HG02973 (cell line): ENCODE measurements at regions not wholly inside any gene's neighbourhood (a gene's known extent, or its start where the extent isn't known, plus 50 kb on each side); places are given as distances from the start of the nearest gene placed in this dataset.

Source experiments
- ATAC-seq: cut with Tn5 transposase; IDR thresholded peaks from one replicate; pipeline ENCODE4 v1.9.1; 2021; ENCODE audit warnings: moderate library complexity; ENCODE audit not compliant: unreplicated experiment

DNA sequence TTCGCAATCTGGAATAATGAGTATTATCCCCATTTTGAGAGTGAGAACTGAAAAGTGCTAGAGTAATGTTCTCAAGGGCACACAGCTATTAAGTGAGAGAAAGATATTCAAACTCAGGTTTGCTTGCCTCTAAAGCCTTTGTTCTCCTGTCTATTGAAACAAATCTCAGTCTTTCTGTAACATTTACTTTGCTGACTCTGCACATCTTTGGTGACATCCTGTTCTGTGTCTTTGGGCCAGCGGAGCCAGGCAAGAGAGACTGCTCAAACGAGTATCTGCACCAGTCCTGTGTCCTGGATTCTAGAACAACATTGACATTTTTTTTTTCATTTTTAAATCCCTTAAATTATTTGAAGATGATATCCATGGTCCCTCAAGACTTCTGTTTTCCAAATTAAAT, 1539.2 kb upstream of the PIK3C3 start:
- no peak for ATAC-seq

DNA sequence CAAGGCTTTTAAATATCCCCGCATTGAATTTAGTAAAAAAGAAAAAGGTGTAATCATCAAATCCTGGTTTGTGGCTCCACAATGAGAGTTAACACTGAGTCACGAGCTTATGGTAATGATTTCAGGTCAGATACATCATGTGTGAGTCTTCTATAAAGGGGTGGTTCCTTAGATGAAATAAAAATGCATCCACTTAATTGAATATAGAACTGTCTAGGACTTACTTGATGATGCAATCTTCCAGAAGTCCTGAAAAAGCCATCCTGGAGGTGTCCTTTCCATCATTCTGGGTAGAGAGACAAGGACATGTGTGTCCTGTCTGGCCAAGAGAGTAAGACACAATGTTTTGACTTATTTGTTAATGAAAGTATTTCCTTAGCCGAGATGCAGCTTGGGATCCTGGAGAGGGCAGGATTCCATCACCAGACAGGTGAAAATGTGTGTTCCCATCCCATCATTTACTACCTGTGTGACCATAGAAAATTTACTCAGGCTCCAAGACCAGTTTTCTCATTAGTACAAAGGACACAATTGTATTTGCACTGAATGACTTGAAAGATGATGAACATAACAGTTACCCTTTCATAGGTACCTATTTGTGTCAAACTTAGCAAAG, 1539.8 kb upstream of the PIK3C3 start:
- no peak for ATAC-seq

GRCh38 chr18:40414155-40414754, 1540.8 kb upstream of the PIK3C3 start:
- no peak for ATAC-seq

DNA sequence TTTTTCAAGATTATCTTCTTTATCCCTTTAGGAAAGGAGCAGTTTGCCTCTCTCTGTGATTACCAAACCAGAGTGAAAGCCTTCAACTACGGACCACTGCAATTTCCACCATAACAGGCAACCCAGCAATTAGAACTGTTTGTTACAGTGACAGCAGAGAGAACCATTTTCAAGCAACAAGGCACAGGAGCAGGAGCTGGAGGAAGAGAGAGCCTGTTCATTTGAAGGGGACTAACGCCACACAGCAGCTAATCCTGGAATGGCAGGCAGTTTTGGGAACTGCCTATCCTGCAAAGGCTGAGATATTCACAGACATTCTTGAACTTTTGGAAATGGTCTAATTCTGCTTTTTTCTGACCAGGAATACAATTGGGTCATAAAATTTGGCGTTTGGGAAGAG, 1541.9 kb upstream of the PIK3C3 start:
- no peak for ATAC-seq

DNA sequence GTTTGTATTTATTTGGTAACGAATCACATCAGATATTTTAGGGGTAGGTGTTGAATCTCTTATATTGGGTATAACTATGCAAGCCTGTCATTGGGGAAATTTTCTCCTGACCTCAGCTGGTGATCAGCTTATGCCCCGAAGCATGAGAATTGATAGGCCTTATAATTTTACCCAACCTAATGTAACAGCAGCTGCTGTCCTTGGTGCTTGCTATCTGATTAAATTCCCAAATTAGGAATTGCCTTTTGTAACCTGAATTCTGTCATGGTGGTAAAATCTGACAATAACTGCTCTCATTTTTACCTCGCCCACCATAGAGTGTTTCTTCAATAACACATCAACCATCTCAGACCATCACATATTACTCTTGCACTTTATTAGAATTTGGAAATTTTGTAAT, 1542.6 kb upstream of the PIK3C3 start:
- ATAC-seq = no peak

DNA sequence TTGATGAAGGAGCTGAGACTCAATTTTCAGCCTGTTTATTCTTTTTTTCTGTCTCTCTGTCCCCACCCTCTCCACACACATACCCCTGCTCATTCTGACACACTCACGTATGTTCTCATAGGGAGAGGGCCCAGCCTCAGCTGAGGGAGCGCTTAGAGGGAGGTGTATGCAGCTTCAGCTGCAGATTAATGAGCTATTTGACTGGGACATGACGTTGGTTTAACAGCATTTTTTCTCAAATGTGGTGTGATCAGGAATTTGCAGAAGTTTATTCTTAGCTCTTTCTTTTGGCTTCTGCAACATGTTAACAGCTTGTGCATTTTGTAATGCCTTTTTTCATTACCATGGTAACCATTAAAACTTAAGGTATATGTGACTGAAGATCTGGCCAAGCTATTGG, 1547.1 kb upstream of the PIK3C3 start:
- no peak for ATAC-seq

DNA sequence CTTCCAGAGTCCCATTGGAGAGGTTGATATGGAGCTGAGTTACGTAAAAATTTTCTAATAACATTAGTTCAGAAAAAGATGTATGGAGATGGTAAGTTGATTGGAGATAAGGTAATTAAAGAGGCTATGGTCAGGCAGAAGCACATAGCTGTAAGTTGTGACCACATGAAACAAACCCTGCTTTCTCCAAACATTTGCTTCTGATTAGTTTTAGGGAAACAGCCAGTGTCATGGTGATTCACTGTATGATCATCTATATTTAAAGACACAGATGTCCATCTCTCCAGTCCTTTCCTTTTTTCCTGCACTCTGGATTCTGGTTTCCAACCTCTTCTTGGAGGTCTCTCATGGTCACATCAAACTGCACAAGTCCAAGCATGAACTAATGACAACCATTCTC, 1550.8 kb upstream of the PIK3C3 start:
- ATAC-seq = no peak

- ATAC-seq = no peak
Observed at GRCh38 chr18:40402052-40402451, 1553.0 kb upstream of the PIK3C3 start.

GRCh38 chr18:40388121-40388520, 1566.9 kb upstream of the PIK3C3 start:
- no peak for ATAC-seq

DNA sequence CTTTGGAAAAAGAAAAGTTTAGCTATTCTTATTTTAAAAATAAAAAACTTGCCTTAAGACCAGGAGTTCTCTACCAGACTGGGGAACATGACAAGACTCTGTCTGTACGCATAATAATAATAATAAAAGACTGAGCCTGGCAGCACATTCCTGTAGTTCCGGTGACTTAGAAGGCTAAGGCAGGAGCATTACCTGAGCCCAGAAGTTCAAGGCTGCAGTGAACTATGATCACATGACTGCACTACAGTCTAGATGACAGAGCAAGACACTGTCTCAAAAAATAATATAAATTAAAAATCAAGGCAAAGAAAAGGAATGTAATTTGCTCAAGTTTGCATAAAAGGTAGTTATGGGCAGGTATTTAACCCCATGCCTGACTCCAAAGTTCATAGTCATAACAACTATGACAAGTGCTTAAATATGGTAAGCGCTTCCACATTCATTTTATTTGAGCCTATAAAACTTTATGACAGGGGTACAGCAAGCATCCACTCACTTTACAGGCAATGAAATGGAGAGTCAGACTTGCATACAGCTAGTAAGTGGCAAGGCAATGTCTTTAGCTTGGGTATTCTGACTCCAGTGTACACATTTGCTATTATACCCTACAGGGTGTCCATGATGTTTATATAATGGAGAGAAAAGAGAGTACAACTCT, 1567.8 kb upstream of the PIK3C3 start:
- no peak for ATAC-seq

DNA sequence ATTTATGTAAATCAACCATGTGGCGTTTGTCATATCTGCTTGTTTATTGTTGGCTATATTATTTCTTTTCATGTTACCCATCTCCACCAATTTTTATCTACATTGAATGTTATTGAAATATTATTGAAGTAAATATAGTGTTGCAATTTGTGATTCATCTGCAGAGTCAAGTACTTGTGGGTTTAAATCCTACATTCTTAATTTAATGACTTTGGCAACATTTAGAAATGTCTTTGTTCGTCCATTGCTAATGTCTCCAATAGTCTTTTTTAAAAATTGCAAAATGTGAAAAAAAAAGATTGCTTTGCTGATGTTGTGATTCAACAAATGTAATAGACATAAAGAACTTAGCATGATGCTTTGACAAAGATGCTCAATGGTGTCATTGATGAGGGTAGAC, 1572.8 kb upstream of the PIK3C3 start:
- ATAC-seq = no peak

DNA sequence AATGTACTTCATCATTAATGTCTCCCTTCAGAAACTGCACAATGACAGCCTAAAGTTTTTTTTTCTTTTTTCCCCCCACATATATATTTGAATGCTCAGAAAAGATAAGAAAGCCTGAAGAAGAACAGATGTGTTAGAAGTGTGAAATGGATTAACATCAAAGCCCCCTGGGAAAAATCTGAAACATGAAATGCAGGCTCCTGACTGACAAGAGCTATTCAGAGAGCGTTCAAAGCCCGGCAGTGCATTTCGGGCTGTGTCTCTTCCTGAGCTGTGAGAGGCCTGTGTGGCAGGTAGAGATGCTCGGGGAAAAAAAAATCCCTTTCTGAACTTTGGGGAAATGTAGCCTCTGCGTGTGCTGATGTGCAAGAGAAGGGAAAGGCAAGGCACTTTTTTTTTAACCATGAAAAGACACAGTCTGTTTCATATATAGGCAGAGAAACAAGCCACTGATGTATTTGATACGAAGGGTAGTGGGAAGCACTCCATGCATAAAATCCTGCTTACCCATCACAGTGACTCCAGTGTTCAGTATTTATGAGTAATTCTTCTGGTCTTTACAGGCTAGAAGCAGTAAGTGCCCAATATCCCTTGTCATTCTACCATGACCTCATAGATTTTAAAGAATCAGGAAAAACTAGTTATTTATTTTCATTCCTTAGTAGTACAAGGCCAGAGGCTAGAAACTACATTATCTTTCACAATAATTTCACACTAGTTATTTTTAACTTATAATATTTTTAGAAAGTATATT, 1574.2 kb upstream of the PIK3C3 start:
- ATAC-seq = no peak

GRCh38 chr18:40375837-40376236, 1579.2 kb upstream of the PIK3C3 start:
- no peak for ATAC-seq

- no peak for ATAC-seq
Observed at GRCh38 chr18:40371673-40372072, 1583.4 kb upstream of the PIK3C3 start.

DNA sequence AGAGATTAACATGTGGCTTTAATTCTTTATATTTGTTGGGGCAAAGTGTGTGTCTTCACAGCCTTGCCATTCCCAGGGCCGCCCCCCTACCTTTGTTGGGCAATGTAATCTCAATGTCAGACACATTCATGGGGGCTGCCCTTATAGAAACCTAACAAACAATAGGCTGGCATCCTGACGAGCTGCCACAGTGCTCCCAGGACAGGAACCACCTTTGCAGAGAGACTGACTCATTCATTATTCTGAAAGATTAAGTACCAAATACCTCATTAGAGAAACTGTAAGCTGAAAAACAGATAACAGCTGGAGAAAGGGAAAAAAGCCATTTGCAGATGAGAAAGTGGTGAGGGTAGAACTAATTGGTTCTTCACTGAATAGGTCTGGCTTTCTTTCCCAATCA, 1587.5 kb upstream of the PIK3C3 start:
- no peak for ATAC-seq

GRCh38 chr18:40366521-40366920, 1588.5 kb upstream of the PIK3C3 start:
- ATAC-seq = no peak

DNA sequence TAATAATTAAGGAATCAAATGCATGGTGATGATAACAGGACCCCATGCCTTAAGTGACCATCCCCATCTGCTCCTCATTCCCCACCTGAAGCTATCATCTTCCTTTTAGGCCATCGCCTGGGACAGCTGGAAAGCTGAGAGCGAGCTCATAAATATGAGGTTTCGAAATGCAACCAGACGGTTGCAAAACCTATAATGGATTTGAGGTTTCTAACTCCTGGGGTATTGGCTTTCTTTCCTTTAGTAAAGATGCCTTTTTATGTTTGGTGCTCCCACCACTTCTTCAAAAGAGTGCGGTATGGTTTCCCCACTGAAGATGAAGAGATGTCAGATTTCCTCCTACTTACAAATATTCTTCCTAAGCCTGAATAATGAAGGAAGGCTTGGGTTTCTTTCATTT, 1589.5 kb upstream of the PIK3C3 start:
- no peak for ATAC-seq

GRCh38 chr18:40360558-40360957, 1594.5 kb upstream of the PIK3C3 start:
- ATAC-seq = no peak

DNA sequence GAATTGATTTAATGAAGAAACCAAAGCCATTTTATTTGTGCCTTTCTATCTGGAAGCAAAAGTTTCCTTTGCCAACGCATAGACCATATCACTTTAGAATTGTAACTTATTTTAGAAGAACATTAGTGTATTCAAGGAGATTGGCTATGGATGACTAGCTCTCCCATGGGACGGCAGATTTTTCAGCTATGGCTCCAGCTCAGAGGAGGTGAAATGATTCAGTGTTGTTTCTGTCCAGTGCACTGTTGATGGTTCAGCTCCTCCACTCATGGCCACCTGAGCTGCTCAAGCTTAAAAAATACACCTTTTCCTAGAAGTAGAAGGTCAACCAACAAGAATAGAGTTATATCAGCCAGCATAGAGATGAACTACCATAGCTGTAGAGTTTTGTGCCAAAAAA, 1597.5 kb upstream of the PIK3C3 start:
- no peak for ATAC-seq

GRCh38 chr18:40356168-40356567, 1598.9 kb upstream of the PIK3C3 start:
- ATAC-seq = no peak

DNA sequence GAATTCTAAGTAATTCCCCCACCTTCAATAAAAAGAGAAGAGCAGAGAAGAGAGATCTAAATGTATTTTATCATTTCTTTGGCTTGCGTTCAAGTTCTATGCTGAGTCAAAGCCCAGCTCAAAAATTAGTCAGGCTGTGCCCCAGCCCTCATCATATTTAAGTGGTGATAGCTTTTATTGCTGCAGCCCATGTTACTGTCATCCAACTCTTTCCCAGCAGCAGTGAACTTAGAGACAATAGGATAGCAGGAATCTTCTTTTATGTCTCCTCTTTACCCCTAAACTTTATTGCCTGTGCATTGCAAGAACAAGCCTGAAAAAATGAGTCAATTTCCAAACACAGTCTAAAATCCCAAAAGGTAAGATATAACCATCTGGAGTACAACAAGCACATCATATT, 1599.3 kb upstream of the PIK3C3 start:
- no peak for ATAC-seq

DNA sequence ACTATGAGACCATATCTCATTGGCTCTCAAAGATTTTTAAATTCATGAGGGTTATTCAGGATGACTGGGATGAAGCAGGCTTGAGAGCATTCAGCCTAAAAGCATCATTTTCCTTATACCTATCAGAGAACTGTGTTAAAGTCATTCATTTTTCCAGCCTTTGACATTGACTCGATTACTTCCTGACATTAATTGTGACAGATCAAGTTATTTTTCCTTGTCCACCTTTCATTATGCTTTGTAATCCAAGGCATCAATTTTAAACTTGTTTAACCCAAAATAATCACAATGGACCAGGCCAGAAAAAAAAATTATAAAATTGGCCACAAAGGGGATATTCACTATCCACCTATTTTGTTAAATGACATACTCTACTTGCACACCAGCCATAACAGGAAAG, 1606.8 kb upstream of the PIK3C3 start:
- no peak for ATAC-seq
